IMR-90 (cell line): ENCODE measurements at regions not wholly inside any gene's neighbourhood (a gene's known extent, or its start where the extent isn't known, plus 50 kb on each side); places are given as distances from the start of the nearest gene placed in this dataset.

Experiments
- ATAC-seq: fragments of 200-7000 bp; cut with Tn5 transposase; 2 replicates; pipeline ENCODE4 v1.9.1; 2020; ENCODE audit warnings: low read depth, mild to moderate bottlenecking, moderate library complexity
- BruUV-seq: library from RNA; stranded (reverse); fragments of 400-500 nt; replicated peaks from 2 replicates; lab custom pipeline; 2021; lab: Mats Ljungman, UMichigan
- CTCF ChIA-PET: fragments of 300-600 bp; formaldehyde crosslinking; extraction: SDS; loops from one replicate; lab custom pipeline; 2021; ENCODE audit warnings: antibody characterized with exemption; lab: Yijun Ruan, JAX
- POLR2A ChIA-PET: fragments of 300-600 bp; sonication (Branson Sonifier 250); formaldehyde crosslinking; loops from one replicate; lab custom pipeline; 2022; ENCODE audit warnings: antibody characterized with exemption; ENCODE audit not compliant: unreplicated experiment; lab: Charles Lee
- DNase-seq: peaks from one replicate; pipeline ENCODE4 v3.0.0; 2013
- H2AFZ ChIP-seq: replicated peaks from 2 replicates; pipeline ENCODE3; 2013; ENCODE audit warnings: low read length, mild to moderate bottlenecking; ENCODE audit not compliant: poor library complexity
- H2AK5ac ChIP-seq: 2 replicates; pipeline ENCODE4 v1.6.1; 2013; ENCODE audit warnings: low read depth, low read length, inconsistent platforms
- H2AK9ac ChIP-seq: replicated peaks from 2 replicates; pipeline ENCODE3; 2013; ENCODE audit warnings: mild to moderate bottlenecking, low read depth, low read length, moderate library complexity; ENCODE audit not compliant: poor library complexity
- H2BK120ac ChIP-seq: 2 replicates; pipeline ENCODE4 v1.6.1; 2013; ENCODE audit warnings: low read depth, low read length, inconsistent platforms
- H2BK15ac ChIP-seq: 3 replicates; pipeline ENCODE4 v1.6.1; 2013; ENCODE audit warnings: low read depth, low read length, inconsistent platforms
- H2BK20ac ChIP-seq: 2 replicates; pipeline ENCODE4 v1.6.1; 2013; ENCODE audit warnings: low read depth, mild to moderate bottlenecking, inconsistent platforms, low read length, moderate library complexity
- H2BK5ac ChIP-seq: 2 replicates; pipeline ENCODE4 v1.6.1; 2013; ENCODE audit warnings: mild to moderate bottlenecking, low read depth, low read length, inconsistent platforms; ENCODE audit not compliant: poor library complexity, severe bottlenecking
- H3K14ac ChIP-seq: replicated peaks from 2 replicates; pipeline ENCODE4 v1.6.1; 2013; ENCODE audit warnings: low read depth, low read length, inconsistent platforms
- H3K18ac ChIP-seq: 2 replicates; pipeline ENCODE4 v1.6.1; 2013; ENCODE audit warnings: low read depth, low read length, control low read depth
- H3K23ac ChIP-seq: 2 replicates; pipeline ENCODE4 v1.6.1; 2013; ENCODE audit warnings: low read depth, low read length, inconsistent platforms
- H3K27ac ChIP-seq: 2 replicates; pipeline ENCODE4 v1.5.1; 2013; ENCODE audit warnings: mild to moderate bottlenecking, control low read depth, low read length; ENCODE audit not compliant: insufficient read depth
- H3K27me3 ChIP-seq: 2 replicates; pipeline ENCODE4 v1.6.1; 2013; ENCODE audit warnings: low read length; ENCODE audit not compliant: control insufficient read depth, insufficient read depth
- H3K36me3 ChIP-seq: 2 replicates; pipeline ENCODE4 v1.6.1; 2013; ENCODE audit warnings: low read length, mixed read lengths; ENCODE audit not compliant: control insufficient read depth, insufficient read depth
- H3K4ac ChIP-seq: 2 replicates; pipeline ENCODE4 v1.6.1; 2013; ENCODE audit warnings: low read depth, low read length, inconsistent platforms
- H3K4me1 ChIP-seq: 2 replicates; pipeline ENCODE4 v1.6.1; 2013; ENCODE audit warnings: low read length, mixed read lengths; ENCODE audit not compliant: control insufficient read depth, insufficient read depth
- H3K4me2 ChIP-seq: 2 replicates; pipeline ENCODE4 v1.6.1; 2013; ENCODE audit warnings: low read depth, mild to moderate bottlenecking, control low read depth, low read length, moderate library complexity
- H3K4me3 ChIP-seq: 2 replicates; pipeline ENCODE4 v1.5.1; 2013; ENCODE audit warnings: low read depth, mild to moderate bottlenecking, control low read depth, low read length, moderate library complexity; ENCODE audit not compliant: insufficient read depth
- H3K56ac ChIP-seq: 2 replicates; pipeline ENCODE4 v1.6.1; 2013; ENCODE audit warnings: low read length, inconsistent platforms; ENCODE audit not compliant: insufficient read depth; ENCODE audit errors: extremely low read depth
- H3K79me1 ChIP-seq, 2 experiments: 2 replicates each; pipeline ENCODE4 v1.6.1; 2013; ENCODE audit warnings: low read length in 2 of 2, inconsistent platforms in 1 of 2, low read depth in 1 of 2
- H3K9ac ChIP-seq: 2 replicates; pipeline ENCODE4 v1.6.1; 2013; ENCODE audit warnings: low read depth, low read length, control low read depth
- H3K9me1 ChIP-seq: 2 replicates; pipeline ENCODE4 v1.6.1; 2013; ENCODE audit warnings: low read length, inconsistent platforms; ENCODE audit not compliant: insufficient read depth
- H3K9me3 ChIP-seq: 2 replicates; pipeline ENCODE4 v1.6.1; 2013; ENCODE audit warnings: low read length; ENCODE audit not compliant: control insufficient read depth, insufficient read depth
- H4K20me1 ChIP-seq: 2 replicates; pipeline ENCODE4 v1.6.1; 2013; ENCODE audit warnings: low read length, inconsistent platforms; ENCODE audit not compliant: insufficient read depth
- H4K5ac ChIP-seq: 2 replicates; pipeline ENCODE4 v1.6.1; 2013; ENCODE audit warnings: mild to moderate bottlenecking, low read depth, low read length, control low read depth
- H4K8ac ChIP-seq, 2 experiments: 2 replicates each; pipeline ENCODE4 v1.6.1; 2013; ENCODE audit warnings: low read depth in 2 of 2, low read length in 2 of 2, control low read depth in 1 of 2, inconsistent platforms in 1 of 2
- H4K91ac ChIP-seq: 2 replicates; pipeline ENCODE4 v1.6.1; 2013; ENCODE audit warnings: low read depth, low read length, inconsistent platforms; ENCODE audit not compliant: insufficient read depth
- BHLHE40 ChIP-seq: fragments of 150-350 bp; IDR thresholded peaks from 2 replicates; pipeline ENCODE4 v1.6.1; 2016; ENCODE audit warnings: mild to moderate bottlenecking, low read depth, low read length
- FOS ChIP-seq: fragments of 150-350 bp; IDR thresholded peaks from 2 replicates; pipeline ENCODE4 v1.6.1; 2016; ENCODE audit warnings: low read depth, low read length
- MAZ ChIP-seq: IDR thresholded peaks from 2 replicates; pipeline ENCODE4 v1.6.1; 2012; ENCODE audit warnings: low read depth, mild to moderate bottlenecking, low read length, improper control_type of control experiment, moderate library complexity, borderline replicate concordance
- RCOR1 ChIP-seq: IDR thresholded peaks from 2 replicates; pipeline ENCODE4 v1.6.1; 2012; ENCODE audit warnings: mild to moderate bottlenecking, low read length, improper control_type of control experiment; ENCODE audit not compliant: insufficient replicate concordance
- WGBS, 2 experiments: methylation state at CpG; one replicate each; pipeline versions ENCODE4 v1.1.5 to v1.1.7; 2013; ENCODE audit warnings: missing lambda C conversion rate in 2 of 2; ENCODE audit not compliant: insufficient read length in 1 of 2; ENCODE audit errors: extremely low coverage in 2 of 2; 5-methylcytosine and 5-hydroxymethylcytosine counted together
- dilution Hi-C: fragments of 300-500 bp; cut with HindIII; formaldehyde crosslinking; loops from one replicate; pipeline ENCODE4 v1.14.3; 2018; ENCODE audit warnings: low sequenced_read_pairs; ENCODE audit not compliant: unreplicated experiment
- in situ Hi-C: fragments of 300-500 bp; cut with MboI; formaldehyde crosslinking; loops from 3 replicates; pipeline ENCODE4 v1.14.3; 2019; ENCODE audit warnings: low sequenced_read_pairs, inconsistent platforms, mixed read lengths
- intact Hi-C: fragments of 100-400 bp; cut with micrococcal nuclease; formaldehyde crosslinking; loops from 2 replicates; pipeline ENCODE4 v1.10.0; 2022
- TF ChIP-seq, protein P1 (sequence below): fragments of 150-350 bp; IDR thresholded peaks from 2 replicates; pipeline ENCODE4 v1.6.1; 2017; ENCODE audit warnings: mild to moderate bottlenecking, antibody characterized with exemption, low read length, low read depth

DNA sequence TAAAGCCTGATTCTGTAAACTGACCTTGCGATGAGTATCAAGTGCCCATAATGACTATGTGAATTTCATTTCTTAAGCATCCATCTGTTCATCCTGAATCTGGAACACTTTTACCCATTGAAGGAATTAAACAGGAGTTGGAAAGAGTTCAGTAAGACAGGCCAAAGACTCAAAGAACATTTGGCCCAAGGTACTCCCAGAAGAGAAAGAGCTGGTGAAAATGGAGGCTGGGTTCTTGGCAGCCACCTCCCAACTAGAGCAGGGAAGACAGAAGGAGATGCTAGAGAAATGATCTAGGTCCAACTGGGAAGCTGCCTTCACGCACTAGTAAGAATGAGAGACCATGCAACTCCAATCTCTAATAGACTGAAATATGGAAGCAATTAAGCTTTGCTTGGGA lies 57.1 kb upstream of the ADRA1D start:
- Histone ChIP-seq H3K23ac (no peak overlapping the region), H3K36me3 (no peaks in the 10 kb centered on the region)
- DNase-seq: no peak

More for the DNA sequence above, 57.1 kb upstream of the ADRA1D start:
- Histone ChIP-seq H3K56ac (no peak overlapping the region), H4K91ac (no peak overlapping the region), H2BK20ac (no peak overlapping the region), H3K4me3 (no peak overlapping the region), H3K27me3 (peaks cover 21% of the 10 kb centered on the region), H2BK120ac (no peak overlapping the region), H2AK5ac (no peak overlapping the region), H3K18ac (no peak overlapping the region), H3K9ac (no peak overlapping the region), H3K9me3 (no peaks in the 10 kb centered on the region), H3K14ac (no peak overlapping the region), H2AK9ac (no peak overlapping the region), H3K4me2 (no peak overlapping the region), H4K8ac (no peak overlapping the region), H3K4me1 (peaks cover 2% of the 10 kb centered on the region), H2AFZ (no peak overlapping the region), H3K79me1 (no peaks in the 10 kb centered on the region), H2BK5ac (no peak overlapping the region), H3K4ac (no peak overlapping the region), H2BK15ac (no peak overlapping the region), H3K27ac (no peak overlapping the region), H4K5ac (no peak overlapping the region), H3K9me1 (no peaks in the 10 kb centered on the region), H4K20me1 (no peaks in the 10 kb centered on the region)
- in situ Hi-C loops: no loop called here
- dilution Hi-C loops: no loop called here
- intact Hi-C loops: no loop called here
- CTCF ChIA-PET: no interaction called here
- WGBS, 2 experiments: no CpG with 5 or more reads among the region's 2 CpGs
- POLR2A ChIA-PET: no interaction called here
- no TSS peak for BruUV-seq
- ATAC-seq: no peak
- TF ChIP-seq, protein P1, sequence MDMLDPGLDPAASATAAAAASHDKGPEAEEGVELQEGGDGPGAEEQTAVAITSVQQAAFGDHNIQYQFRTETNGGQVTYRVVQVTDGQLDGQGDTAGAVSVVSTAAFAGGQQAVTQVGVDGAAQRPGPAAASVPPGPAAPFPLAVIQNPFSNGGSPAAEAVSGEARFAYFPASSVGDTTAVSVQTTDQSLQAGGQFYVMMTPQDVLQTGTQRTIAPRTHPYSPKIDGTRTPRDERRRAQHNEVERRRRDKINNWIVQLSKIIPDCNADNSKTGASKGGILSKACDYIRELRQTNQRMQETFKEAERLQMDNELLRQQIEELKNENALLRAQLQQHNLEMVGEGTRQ: no peak
- TF ChIP-seq MAZ: no peak
- TF ChIP-seq RCOR1: no peak
- no peak for TF ChIP-seq FOS
- no peak for TF ChIP-seq BHLHE40
